ENCODE measurements at regions not wholly inside any gene's neighbourhood (a gene's known extent, or its start where the extent isn't known, plus 50 kb on each side); places are given as distances from the start of the nearest gene placed in this dataset.

GRCh38 chr12:77685112-77685511 lies 145.6 kb upstream of the NAV3 start:
- H3K4me3 Mint-ChIP-seq = no peak overlapping the region
- ATAC-seq = no peak
- H3K4me1 Mint-ChIP-seq = no peaks in the 10 kb centered on the region
- H3K27me3 Mint-ChIP-seq = no peaks in the 10 kb centered on the region
- H3K27ac Mint-ChIP-seq = no peak overlapping the region
- no peak for DNase-seq
- no peaks in the 10 kb centered on the region for H3K9me3 Mint-ChIP-seq

- Mint-ChIP-seq H3K9me3 (no peaks in the 10 kb centered on the region), H3K27me3 (no peaks in the 10 kb centered on the region), H3K27ac (no peak overlapping the region), H3K4me1 (no peaks in the 10 kb centered on the region), H3K4me3 (no peak overlapping the region)
- ATAC-seq (no peak), DNase-seq (no peak)
These were observed 148.2 kb upstream of the NAV3 start for GRCh38 chr12:77682488-77682887.

- Mint-ChIP-seq H3K4me1 (no peaks in the 10 kb centered on the region), H3K27ac (no peak overlapping the region), H3K4me3 (no peak overlapping the region), H3K27me3 (no peaks in the 10 kb centered on the region), H3K9me3 (no peaks in the 10 kb centered on the region)
- ATAC-seq (no peak), DNase-seq (no peak)
These were observed 149.0 kb upstream of the NAV3 start for GRCh38 chr12:77681726-77682125.

- ATAC-seq (no peak), DNase-seq (no peak)
- no peak overlapping the region for H3K27ac Mint-ChIP-seq
- no peaks in the 10 kb centered on the region for H3K9me3 Mint-ChIP-seq
- H3K27me3 Mint-ChIP-seq = no peaks in the 10 kb centered on the region
- no peaks in the 10 kb centered on the region for H3K4me1 Mint-ChIP-seq
- H3K4me3 Mint-ChIP-seq = no peak overlapping the region
These were observed 151.0 kb upstream of the NAV3 start for GRCh38 chr12:77679686-77680085.

- no peak for ATAC-seq
- Mint-ChIP-seq H3K4me1 (no peaks in the 10 kb centered on the region), H3K4me3 (no peak overlapping the region), H3K27ac (no peak overlapping the region), H3K27me3 (no peaks in the 10 kb centered on the region), H3K9me3 (no peaks in the 10 kb centered on the region)
- DNase-seq = no peak
These were observed 152.1 kb upstream of the NAV3 start for GRCh38 chr12:77678621-77679020.

- DNase-seq = no peak
- no peak for ATAC-seq
- no peak overlapping the region for H3K27ac Mint-ChIP-seq
These were observed 163.6 kb upstream of the NAV3 start for GRCh38 chr12:77667101-77667500.

GRCh38 chr12:77648716-77649115 lies 182.0 kb upstream of the NAV3 start:
- Mint-ChIP-seq H3K4me1 (no peaks in the 10 kb centered on the region), H3K27ac (no peak overlapping the region), H3K9me3 (peaks cover 0 to 7% of the 10 kb centered on the region in 2 donors), H3K27me3 (no peaks in the 10 kb centered on the region), H3K4me3 (no peak overlapping the region)
- DNase-seq = no peak
- no peak for ATAC-seq

More at GRCh38 chr12:77667101-77667500, 163.6 kb upstream of the NAV3 start:
- H3K27me3 Mint-ChIP-seq = no peaks in the 10 kb centered on the region
- H3K4me1 Mint-ChIP-seq = no peaks in the 10 kb centered on the region
- H3K4me3 Mint-ChIP-seq = no peak overlapping the region
- peaks cover 11 to 28% of the 10 kb centered on the region in 2 donors for H3K9me3 Mint-ChIP-seq

GRCh38 chr12:77645966-77646598 lies 184.6 kb upstream of the NAV3 start:
- no peak for ATAC-seq
- H3K4me3 Mint-ChIP-seq = no peak overlapping the region
- no peaks in the 10 kb centered on the region for H3K9me3 Mint-ChIP-seq
- no peaks in the 10 kb centered on the region for H3K4me1 Mint-ChIP-seq
- H3K27me3 Mint-ChIP-seq = no peaks in the 10 kb centered on the region
- no peak for DNase-seq
- H3K27ac Mint-ChIP-seq = no peak overlapping the region

- ATAC-seq (no peak), DNase-seq (no peak)
- Mint-ChIP-seq H3K4me1 (no peaks in the 10 kb centered on the region), H3K27ac (no peak overlapping the region), H3K9me3 (no peaks in the 10 kb centered on the region), H3K27me3 (no peaks in the 10 kb centered on the region), H3K4me3 (no peak overlapping the region)
These were observed 185.6 kb upstream of the NAV3 start for GRCh38 chr12:77644915-77645605.

- no peak for ATAC-seq
- Mint-ChIP-seq H3K4me1 (no peaks in the 10 kb centered on the region), H3K9me3 (no peaks in the 10 kb centered on the region), H3K27me3 (no peaks in the 10 kb centered on the region), H3K4me3 (no peak overlapping the region), H3K27ac (no peak overlapping the region)
- no peak for DNase-seq
These were observed 188.4 kb upstream of the NAV3 start for GRCh38 chr12:77642246-77642645.

GRCh38 chr12:77640356-77640755 lies 190.3 kb upstream of the NAV3 start:
- H3K9me3 Mint-ChIP-seq = no peaks in the 10 kb centered on the region
- H3K4me3 Mint-ChIP-seq = no peak overlapping the region
- H3K27ac Mint-ChIP-seq = no peak overlapping the region
- H3K27me3 Mint-ChIP-seq = no peaks in the 10 kb centered on the region
- no peak for ATAC-seq
- no peaks in the 10 kb centered on the region for H3K4me1 Mint-ChIP-seq
- no peak for DNase-seq

- no peak for ATAC-seq
- peaks cover 13% of the 10 kb centered on the region in 2 donors for H3K9me3 Mint-ChIP-seq
- no peak for DNase-seq
- H3K27me3 Mint-ChIP-seq = no peaks in the 10 kb centered on the region
- H3K4me3 Mint-ChIP-seq = no peak overlapping the region
- no peaks in the 10 kb centered on the region for H3K4me1 Mint-ChIP-seq
- H3K27ac Mint-ChIP-seq = no peak overlapping the region
These were observed 199.8 kb upstream of the NAV3 start for GRCh38 chr12:77630790-77631445.

GRCh38 chr12:77630344-77630743 lies 200.3 kb upstream of the NAV3 start:
- ATAC-seq = no peak
- H3K4me3 Mint-ChIP-seq = no peak overlapping the region
- H3K27me3 Mint-ChIP-seq = no peaks in the 10 kb centered on the region
- H3K27ac Mint-ChIP-seq = no peak overlapping the region
- H3K4me1 Mint-ChIP-seq = no peaks in the 10 kb centered on the region
- H3K9me3 Mint-ChIP-seq = peaks cover 13 to 18% of the 10 kb centered on the region in 2 donors
- DNase-seq = no peak

- H3K27me3 Mint-ChIP-seq = no peaks in the 10 kb centered on the region
- H3K27ac Mint-ChIP-seq = no peak overlapping the region
- peaks cover 13 to 18% of the 10 kb centered on the region in 2 donors for H3K9me3 Mint-ChIP-seq
- H3K4me1 Mint-ChIP-seq = no peaks in the 10 kb centered on the region
- H3K4me3 Mint-ChIP-seq = no peak overlapping the region
- ATAC-seq (no peak), DNase-seq (no peak)
These were observed 201.6 kb upstream of the NAV3 start for GRCh38 chr12:77629141-77629540.

- Mint-ChIP-seq H3K9me3 (peaks cover 13 to 18% of the 10 kb centered on the region in 2 donors), H3K27me3 (no peaks in the 10 kb centered on the region), H3K4me3 (no peak overlapping the region), H3K4me1 (no peaks in the 10 kb centered on the region), H3K27ac (no peak overlapping the region)
- ATAC-seq = no peak
- DNase-seq = no peak
These were observed 205.3 kb upstream of the NAV3 start for GRCh38 chr12:77625441-77625840.

- Mint-ChIP-seq H3K27me3 (no peaks in the 10 kb centered on the region), H3K27ac (no peak overlapping the region), H3K9me3 (no peaks in the 10 kb centered on the region)
These were observed 211.3 kb upstream of the NAV3 start for GRCh38 chr12:77619425-77619824.

More at GRCh38 chr12:77619425-77619824, 211.3 kb upstream of the NAV3 start:
- H3K4me1 Mint-ChIP-seq = no peaks in the 10 kb centered on the region
- H3K4me3 Mint-ChIP-seq = no peak overlapping the region
- ATAC-seq = no peak
- DNase-seq = no peak

Measured in stimulated activated naive CD8-positive, alpha-beta T cell treated with anti-CD3 and anti-CD28 coated beads, Interleukin-15, amount 100 ng/mL, for 72 hours (primary cell).